IPS-NIHi7 (cell line): ENCODE measurements at regions not wholly inside any gene's neighbourhood (a gene's known extent, or its start where the extent isn't known, plus 50 kb on each side); places are given as distances from the start of the nearest gene placed in this dataset.
"Not testable (repeated sequence)": the region's sequence is repeated elsewhere in the genome, so short reads cannot be mapped to it uniquely, and the experiment has no call there.

Experiments used
- DNase-seq: peaks from one replicate; pipeline ENCODE4 v3.0.0; 2012; ENCODE audit warnings: mixed read lengths; ENCODE audit errors: extremely low spot score

DNA sequence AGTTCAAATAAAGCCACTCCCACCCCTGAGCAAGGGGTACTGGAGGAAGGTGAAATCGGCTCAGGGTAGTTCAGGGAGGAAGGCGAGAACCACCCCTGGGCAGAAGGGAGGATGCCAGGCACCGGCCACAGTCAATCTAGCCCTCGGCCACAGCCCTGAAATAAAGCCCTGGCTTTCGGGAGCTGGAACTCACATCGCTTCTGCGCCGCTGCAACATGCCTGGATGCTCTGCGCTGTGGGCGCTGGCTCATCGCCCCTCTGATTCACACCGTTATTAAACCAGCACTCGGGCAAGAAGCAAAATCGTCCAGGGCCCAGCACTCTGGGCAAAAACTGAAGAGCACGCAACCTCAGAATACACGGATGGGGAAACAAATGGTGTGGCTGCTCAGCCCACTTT is 136.9 kb upstream of the RREB1 start:
- no peak for DNase-seq

DNA sequence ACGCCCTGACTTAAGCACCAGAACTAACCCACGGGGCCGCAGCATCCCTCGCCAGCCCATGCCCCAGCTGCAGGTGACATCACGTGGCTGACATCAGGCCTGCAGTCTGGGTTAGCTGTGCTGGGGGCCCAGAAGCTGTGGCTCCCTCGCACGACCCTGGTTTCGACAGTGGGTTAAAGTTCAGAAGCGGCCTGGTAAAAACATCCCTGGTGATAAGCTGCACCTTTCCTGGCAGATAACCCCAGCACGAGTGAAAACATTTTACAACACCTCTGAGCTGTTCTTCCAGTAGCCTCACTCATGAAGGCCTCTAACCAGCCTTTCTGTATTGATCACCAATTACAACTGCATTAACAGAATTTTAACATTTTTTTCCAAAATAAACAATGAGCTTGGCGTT is 136.4 kb upstream of the RREB1 start:
- DNase-seq, result no peak

DNA sequence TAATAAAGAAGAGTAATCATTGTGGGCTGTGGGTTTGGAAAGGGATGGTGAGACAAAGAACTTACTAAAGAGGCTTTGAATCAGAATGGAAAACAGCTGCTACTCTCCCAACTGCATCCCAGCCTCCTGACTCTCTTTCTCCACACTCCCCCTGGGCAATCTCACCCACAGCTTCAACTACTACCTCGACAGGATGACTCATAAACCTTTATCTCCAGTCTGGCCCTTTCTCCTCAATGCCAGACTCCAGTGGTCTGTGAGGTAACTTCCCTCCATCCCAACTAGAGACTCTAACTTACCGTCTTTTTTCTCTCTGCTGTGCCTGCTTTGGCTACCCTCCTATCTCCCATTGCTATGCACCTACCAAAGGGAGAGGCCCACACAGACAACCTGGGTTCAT is 135.3 kb upstream of the RREB1 start:
- peak; percentile 44 for DNase-seq

DNA sequence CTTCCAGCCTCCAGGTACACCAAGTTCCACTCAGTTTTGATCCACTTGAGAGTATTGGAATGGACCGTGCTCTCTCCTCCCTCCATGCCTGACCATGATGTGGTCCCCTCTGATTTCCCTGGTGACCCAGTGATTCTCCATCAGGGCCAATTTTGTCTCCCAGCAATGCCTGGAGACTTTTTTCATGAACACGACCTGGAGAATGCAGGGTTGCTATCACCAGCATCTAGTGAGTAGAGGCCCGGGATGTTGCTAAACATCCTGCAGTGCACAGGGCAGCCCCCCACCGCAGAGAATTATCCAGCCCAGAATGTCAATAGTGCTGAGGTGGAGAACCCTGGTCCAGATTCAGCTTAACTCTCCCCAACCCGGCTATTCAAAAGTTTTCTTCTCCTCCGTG is 134.0 kb upstream of the RREB1 start:
- no peak for DNase-seq

DNA sequence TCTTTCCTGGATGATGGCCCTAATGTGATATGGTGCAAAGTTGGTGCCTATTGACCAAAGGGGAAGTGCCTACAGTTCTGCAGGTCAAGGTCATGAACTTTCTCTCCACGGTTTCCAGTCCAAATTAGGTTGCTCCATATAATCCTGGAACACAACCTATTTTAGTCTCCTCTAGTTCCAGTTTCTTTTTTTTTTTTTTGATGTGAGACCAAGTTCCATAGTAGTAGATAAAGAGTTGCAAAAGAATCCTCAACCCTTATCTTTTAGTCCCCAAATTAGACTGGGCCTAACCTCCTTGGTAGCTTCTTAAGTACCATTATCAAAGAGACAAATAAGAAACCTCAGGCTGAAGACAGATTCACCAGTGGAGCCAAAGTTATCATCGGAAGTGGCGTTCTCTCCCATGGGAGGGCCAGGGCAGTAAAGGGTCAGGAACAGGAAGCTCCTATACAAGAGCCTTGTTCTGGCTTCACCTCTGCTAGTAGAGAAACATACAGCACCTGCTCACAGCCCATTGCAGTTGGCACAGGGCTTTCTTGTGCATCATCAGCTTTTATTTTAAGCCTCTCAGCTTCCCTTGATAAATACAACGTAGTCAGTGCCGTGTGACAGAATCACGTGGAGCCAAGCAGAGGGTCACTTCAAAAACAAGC is 132.2 kb upstream of the RREB1 start:
- DNase-seq, result no peak

DNA sequence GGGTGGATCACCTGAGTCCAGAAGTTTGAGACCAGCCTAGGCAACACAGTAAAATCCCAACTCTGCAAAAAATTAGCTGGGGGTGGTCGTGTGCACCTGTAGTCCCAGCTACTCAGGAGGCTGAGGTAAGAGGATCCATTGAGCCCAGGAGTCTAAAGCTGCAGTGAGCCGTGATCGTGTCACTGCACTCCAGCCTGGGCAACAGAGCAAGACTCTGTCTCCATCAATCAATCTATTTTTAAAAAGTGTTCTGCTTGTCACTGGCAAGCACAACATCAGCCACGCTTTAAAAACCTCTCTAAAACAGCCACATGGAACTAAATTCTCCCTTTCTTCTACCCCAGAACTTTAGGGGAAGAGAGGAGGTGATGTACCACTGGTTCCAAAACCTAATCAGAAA is 131.6 kb upstream of the RREB1 start:
- no peak for DNase-seq

DNA sequence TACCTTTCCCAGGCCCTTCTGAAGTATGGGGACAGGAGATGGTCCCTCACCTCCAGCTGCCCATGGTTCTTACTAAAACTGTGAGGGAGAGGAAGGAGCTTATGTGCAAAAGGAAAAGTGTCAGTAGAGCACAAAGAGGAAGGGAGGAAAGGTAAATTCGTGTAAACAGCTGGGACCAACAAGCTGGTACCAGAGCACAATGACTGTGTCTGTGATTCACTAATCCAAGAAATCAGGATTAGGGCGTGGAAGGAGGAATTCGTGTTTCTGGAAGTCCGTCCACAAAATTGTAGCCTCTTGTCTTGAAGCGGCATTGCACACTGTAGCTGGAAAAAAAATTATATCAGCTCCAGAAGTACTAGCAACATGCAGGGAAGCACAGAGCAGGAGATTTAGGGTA is 129.0 kb upstream of the RREB1 start:
- DNase-seq, result no peak

DNA sequence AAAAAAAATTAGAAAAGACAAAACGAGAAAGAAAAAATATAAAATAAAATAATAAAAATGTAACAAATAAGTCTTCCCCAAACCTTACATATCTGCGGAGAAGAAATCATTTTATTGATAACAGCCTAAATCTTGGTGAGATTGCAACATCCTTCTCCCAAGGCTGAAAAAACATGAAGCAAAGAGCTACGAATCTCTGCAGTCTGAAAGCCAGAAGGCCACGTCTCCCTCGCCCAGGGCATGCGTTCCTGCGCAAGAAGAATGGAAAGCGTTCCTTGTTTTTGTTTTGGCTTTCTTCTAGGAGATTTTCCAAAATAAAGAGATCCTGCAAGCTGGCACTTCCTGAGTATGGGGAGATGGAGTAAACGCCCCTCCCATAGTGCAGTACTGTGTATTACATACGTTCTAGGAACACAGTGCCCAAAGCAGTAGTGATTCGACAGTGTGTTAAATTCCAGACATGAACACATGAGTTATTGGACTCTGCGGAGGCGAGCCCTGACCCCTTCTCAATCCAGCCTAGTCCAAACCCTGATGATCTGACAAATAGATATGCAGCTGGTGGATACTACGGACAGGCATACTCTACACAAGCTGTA is 126.7 kb upstream of the RREB1 start:
- no peak for DNase-seq

DNA sequence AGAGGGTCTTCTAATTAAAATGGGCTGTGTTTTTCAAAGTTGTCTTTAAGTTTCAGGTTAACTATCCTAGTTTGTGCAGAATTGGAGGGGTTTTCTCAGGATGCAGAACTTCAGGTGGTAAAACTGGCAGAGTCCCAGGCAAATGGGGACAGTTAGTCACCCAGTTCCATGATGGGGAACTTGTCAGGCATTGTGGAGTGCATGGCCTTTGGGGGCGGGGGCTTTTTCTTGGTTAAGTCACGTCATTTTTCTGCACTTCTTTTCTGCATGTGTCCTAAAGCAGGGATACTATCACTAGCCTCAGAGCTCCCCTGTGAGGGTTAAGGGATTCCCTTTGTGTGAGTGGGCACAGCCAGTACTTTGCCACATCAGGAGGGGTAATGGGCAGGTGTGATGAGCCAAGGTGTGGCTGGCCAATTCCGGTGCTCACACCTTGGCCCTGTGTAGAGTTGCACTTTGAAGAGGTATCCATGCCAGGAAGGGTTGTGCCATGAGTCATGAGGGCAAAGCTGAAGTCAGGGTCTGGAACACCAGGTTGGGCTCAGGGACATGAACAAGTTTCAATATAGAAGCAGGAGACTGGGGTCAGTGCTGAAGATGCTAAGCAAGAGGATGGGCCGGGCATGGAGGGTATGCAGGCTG is 126.0 kb upstream of the RREB1 start:
- DNase-seq, result no peak

DNA sequence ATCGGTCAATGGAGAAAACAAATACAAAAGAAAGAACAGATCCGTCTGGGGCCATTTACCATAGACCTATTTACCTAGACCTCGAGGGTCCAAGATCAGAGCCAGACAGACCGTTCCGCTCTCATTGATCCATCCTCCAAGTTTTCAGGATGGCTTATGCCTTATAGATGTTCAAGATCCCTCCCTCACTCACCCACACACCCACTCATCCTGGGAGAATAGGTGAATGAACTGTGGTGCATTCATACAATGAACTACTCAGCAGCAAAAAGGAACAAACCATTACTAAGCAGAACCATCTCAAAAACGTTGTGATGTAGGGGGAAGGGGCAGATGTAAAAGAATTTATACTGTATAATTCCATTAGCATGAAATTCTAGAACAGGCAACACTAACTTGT is 125.1 kb upstream of the RREB1 start:
- no peak for DNase-seq

DNA sequence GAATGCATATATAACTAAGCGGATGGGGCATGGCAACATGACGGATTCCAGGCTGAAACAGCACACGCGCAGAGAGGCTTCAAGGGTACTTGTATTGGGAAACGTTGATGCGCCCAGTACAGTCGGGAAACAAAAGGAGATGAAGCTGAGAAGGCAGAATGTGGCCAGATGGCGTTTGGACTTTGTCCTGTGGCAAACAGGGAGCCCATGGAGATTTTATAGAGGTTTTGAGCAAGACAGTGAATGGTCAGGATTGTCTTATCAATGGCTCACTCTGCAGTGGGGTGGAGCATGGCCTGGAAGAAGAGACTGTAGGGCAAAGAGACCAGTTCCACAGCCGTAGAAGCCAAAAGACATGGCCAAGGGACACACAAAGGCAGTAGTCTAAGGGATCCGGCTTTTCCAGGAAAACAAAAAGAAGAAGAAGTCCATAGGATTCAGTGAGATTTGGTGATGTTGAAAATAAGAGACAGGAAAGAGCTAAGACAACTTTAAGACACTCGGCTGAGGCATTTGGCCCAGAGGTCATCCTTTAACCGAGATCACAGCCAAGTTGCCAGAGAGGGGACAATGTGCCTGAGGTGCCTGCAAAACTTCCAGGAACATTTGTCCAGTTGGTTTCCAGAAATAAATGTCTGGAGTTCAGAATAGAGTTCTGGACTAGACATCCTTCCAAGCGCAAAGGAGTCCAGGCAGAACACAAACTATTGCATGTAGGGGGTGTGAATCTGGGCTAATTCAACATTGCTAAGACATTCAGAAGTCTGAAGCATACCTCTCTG is 123.0 kb upstream of the RREB1 start:
- no peak for DNase-seq

DNA sequence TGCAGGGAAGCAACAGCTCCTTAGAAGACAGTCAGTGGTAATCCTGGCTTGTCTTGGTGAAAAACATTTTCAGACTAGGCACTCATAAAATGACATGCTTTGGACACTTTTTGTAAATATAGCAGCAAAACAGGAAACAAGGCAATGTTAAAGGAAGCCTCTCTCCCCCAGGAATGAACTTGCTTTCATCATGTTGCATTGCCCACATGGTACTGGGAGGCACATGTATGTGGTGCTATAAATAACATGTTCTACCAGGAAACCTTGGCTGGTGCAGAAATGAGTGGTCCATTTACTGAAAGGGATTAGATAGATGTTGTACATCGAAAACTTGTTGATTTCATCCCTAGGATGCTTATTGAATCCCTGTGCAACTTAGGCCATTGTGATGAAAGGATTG is 121.4 kb upstream of the RREB1 start:
- DNase-seq, result no peak

DNA sequence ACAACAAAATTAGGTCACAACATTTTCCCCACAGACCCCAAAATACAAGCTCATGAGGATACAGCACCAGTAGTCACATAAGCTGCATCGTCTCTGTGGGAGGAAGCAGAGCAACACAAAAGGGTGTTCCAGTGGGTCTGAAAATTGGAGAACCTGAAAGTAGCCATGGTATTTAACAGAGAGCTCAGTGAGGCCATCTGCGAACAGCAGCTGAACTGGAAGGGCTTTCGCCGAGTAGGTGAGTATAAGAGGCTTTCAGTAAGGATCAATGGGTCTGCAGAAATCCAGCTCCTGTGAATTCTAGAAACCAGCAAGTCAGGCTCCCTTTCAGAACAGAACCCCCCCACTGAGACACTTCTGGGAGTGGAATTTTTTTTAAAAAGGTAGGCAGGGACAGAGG is 120.0 kb upstream of the RREB1 start:
- no peak for DNase-seq

DNA sequence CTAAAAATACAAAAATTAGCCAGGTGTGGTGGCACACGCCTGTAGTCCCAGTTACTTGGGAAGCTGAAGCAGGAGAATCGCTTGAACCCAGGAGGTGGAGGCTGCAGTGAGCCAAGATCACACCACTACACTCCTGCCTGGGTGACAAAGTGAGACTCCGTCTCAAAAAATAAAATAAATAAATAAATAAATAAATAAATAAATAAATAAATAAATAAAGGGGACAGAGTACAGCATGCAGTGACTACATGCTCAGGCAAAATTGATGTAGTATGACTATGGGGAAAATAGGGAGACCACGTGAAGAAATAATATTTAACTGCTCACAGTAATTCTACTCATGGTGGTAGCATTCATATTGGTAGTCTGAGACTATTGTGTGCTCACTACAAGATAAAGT is 117.7 kb upstream of the RREB1 start:
- not testable (repeated sequence) for DNase-seq

DNA sequence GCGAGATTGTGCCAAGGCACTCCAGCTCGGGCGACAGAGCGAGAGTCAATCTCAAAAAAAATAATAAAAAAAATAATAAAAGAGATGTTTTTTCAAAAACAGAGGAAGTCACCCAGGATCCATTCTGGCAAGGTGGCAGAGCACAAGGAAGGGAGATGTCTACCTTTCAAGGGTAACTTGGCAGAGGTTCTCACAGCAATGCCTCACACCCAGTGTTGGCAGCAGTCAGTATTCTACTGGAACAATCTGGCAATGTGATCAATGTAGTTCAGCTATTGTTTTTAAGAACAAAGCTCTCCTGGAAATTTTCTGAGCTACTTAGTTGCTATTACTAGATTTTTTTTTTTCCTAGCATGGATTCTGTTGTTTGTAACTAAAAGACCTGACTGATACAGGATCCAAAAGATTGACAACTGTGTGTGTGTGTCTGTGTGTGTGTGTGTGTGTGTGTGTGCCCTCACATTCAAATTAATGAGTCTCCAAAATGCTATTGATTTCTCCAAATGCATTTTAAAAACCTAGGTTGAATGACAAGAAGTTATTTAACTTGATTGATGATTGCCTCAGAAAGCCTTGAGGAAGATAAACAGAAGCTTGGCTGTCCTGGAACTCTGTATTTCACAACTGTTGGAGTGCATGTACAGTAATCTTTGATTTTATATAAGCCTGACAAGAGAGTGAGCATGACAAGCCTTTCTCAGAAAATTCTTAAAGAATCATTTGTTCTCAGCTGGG is 114.1 kb upstream of the RREB1 start:
- no peak for DNase-seq

DNA sequence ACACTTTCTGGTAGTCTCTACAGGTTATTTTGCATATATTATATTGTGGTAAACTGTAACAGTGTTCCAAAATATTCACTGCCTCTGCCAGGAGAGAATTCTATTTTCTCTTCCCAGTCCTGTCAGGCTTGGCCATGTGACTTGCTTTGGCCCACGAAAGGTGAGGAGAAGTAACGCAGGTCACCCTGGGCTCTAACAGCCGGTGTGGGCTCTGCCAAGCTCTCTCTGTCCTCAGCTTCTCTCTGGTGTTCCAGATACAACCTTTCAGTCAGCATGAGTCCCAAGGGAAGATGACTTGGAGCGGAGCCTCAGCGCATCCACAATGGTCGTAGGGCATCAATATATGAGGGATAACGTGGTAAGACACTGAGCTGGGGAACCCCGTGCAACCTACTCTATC is 113.0 kb upstream of the RREB1 start:
- no peak for DNase-seq

DNA sequence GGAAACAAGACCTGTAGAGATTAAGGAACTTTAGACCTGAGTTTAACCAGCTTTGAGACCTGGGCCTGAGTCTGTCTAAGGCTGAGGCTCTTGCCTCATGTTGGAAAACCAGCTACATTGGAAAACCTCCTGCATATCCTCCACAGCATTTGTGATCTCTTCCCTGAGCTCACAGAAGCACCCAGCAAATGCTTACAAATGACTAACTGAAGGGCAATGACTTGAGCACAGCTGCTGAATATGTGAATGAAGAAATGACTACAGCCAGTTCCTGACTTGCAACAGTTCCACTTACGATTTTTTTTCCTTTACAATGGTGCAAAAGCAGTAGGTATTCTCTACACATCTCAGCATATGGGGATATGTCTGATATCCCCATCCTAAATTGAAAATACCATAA is 112.4 kb upstream of the RREB1 start:
- no peak for DNase-seq

DNA sequence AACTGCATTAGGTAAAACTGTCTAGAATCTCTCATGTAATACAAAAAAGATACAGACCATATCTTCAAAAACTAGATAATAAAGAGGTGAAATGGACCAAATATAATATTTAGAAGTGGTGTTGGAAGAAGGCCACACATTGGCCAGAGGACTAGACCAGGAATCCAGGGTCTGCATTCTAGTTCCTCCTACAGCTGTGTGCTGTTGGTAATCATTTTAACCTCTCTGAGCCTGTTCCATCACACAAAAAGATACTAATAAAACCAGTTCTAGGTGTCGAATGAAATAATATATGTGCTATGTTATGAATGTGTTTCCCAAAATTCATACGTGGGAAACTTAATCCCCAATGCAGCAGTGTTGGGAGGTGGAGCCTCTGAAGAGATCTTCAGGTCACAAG is 111.6 kb upstream of the RREB1 start:
- no peak for DNase-seq

DNA sequence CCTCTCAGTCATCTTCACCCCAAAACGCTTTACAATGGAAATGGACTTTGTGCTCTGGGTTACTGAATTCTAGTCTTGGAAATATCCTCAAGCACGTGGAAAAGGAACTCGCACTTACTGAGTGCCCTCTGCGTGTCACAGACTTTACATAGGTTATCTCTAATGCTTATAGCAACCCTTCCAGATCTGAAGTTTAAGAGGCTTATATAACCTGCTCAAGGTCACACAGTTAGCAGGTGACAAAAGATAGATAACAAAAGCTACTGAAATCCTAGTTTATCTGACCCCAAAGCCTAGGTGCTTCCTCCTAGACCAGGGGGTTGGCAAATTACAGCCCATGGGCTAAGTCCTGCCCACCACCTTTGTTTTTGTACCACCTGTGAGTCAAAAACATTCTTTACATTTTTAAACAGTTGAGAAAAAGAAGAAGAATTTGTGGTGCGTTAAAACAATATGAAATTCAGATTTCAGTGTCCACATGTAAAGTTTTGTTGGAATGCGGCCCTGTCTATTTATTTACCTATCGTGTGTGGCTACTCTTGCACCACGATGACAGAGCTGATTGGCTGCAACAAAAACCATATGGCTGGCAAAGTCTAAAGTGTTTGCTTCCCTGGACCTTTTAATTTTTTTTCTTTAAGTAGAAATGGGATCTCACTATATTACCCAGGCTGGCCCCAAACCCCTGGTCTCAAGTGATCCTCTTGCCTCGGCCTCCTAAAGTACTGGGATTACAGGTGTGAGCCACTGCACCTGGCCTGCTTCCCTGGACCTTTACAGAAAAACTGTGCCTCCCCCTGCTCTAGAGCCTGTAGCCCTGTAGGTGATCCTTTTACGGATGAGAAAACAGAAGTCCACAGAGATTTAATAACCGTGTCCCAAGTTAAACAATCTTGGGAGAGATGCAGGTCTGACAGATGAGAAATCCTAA is 110.2 kb upstream of the RREB1 start:
- no peak for DNase-seq

DNA sequence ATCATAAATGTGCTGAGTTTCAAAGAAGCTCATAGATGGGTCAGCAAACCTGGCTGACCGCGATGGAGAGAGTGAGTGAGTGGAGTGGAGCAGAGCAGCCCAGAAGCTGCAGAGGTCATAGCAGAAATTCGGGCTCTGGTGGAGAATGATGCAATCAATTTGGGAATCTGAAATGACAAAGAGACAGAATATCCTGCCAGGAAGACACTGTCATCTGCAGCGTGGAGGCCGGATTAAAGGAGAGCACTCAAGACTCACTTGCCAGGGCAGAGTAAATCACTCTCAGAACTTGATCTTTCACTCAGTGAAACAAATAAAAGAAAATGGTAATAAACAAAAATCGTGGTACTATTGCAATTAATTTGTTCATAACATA is 109.6 kb upstream of the RREB1 start:
- no peak for DNase-seq
